IPS-NIHi7 (cell line): ENCODE measurements at regions not wholly inside any gene's neighbourhood (a gene's known extent, or its start where the extent isn't known, plus 50 kb on each side); places are given as distances from the start of the nearest gene placed in this dataset.

Experiments used
- DNase-seq: peaks from one replicate; pipeline ENCODE4 v3.0.0; 2012; ENCODE audit warnings: mixed read lengths; ENCODE audit errors: extremely low spot score

DNA sequence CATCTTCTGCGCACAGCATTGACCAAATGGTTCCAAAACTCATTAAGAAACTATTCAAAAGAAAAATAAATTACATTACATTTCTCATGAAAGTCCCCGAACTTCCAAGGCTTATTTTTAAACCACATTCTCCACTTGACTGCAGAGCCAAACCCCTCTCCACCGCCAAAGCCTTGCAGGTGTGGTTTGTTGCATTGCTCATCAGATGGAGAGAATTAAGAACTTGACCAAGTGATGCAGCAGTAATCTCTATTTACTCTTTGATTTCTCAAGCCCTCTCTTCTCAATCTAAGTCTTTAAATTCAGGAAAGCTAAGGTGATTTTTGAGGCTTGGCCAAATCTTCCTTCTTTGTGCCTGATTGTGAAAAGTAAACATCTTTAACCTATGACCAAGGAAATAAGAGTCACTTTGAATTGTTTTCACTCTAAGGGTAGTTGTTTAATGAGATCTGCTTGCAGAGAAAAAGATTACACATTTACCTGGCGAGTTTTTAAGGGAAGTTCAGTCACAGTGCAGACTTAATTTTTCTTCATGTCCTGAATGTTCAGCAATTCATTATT is 290.5 kb upstream of the ITGA1 start:
- no peak for DNase-seq

DNA sequence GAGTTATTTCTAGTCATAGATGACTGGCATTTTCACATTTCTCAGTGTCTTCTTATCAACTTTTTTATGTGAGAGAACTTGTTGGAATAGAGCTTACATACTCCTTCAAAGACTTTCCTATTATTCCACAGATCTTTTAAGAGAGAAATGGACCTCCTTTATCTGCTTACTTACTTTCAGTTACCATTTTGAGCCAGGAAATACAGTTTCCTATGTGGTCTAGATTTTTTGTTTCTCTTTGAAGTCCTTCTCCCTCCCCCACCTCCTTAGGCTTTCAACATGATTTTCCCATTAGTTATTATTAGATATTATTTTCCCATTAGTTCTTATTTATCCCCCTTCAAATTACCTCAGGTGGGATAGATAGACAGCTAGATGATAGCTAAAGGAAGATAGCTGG is 289.1 kb upstream of the ITGA1 start:
- no peak for DNase-seq

DNA sequence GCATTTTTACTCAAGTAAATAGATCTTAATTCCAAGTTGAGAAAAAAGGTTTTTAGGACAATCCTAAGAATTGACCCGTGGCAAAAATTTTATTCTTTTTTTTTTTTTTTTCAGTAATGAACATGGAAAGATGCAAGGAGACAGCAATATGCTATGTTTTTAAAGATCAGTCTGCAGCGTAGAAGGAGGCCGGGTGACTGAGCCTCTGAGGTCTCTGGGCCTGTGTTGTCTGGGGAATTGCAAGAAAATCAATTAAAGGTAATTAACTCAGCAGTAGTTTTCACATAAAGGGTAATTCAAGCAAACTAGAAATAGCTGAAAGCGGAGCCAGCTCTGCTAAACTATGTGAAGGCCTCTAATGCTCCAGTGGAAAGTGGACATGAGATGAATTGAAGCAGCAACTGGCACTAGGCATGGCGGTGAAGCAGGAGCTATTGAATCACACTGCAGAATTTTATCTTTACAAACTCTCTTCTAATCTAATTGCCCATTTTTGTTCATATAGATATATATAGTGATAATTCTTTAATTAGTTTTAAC is 285.2 kb upstream of the ITGA1 start:
- DNase-seq = no peak

DNA sequence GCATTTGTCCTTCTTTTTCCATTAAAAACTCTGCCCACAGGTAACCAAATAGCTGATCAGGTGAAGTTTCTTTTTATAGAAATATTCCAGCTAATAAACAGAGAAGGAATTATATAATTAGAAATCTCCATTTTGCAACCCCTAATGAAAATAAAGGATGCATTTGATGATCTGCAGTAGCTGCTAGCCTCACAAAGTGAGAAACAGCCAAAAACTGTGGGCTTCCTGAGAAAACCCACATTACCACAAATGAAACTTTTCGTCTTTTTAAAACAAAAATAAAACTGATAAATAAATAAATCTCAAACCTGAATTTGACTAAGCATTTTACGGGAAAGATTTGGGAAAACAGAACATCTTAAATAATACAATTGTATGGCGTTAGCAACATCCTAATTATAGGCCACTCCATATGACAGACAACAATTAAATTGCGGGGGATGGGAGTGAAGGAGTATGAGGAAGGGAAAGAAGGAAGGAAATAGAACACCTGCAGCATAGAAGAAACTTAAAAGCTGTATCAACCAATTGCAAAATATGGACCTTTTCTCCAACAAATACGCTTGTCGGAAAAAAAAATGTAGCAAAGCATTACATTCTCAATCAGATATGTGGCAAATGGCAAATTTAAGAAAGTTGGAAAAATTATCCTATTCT is 283.0 kb upstream of the ITGA1 start:
- DNase-seq = no peak

DNA sequence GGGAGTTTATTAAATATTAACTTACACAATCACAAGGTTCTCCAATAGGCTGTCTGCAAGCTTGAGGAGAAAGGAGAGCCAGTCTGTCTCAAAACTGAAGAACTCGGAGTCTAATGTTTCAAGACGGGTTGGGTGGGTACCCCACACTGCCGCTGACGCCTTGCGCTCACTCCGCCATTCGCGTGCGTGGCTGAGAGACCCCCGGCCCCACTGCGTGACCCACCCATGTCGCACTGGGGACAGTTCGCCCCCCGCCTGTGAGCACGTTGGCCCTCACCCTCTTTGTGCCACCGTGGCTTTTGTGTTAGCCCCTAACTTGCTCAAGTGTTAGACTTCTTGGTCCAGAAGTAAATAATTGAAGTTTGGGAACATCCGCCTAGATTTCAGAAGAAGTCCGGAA is 270.0 kb upstream of the ITGA1 start:
- DNase-seq = no peak

DNA sequence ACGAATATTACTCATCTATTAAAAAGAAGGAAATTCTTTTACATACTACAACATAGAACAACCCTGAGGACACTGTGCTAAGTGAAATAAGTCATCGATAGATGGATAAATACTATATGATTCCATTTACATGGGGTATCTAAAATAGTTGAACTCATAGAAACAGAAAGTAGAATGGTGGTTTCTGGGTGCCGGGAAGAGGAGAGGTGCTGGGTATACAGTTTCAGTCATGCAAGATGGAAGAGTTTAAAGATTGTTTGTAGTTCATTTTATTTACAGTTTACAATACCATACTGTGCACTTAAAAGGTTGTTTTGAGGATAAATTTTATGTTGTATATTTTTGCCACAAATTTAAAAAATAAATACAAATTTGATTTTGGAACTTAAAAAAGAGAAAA is 267.5 kb upstream of the ITGA1 start:
- no peak for DNase-seq

DNA sequence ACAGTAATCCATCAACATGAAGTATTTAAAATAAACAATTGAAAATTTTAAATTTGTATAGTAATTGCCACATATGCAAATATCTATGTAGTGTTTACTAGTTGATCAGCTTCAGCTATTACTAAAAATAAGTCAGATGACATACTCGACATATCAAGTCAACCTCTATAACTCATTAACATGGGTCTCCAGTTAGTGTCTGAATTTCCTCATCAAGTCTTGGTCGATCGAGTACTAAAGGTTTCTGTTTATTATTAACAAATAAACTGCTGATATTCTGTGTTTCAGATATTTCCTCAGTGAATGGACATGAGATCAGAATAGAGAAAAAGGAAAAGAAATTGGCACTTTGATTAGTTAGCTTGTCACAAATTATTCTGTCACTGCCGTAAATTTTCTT is 266.5 kb upstream of the ITGA1 start:
- no peak for DNase-seq

DNA sequence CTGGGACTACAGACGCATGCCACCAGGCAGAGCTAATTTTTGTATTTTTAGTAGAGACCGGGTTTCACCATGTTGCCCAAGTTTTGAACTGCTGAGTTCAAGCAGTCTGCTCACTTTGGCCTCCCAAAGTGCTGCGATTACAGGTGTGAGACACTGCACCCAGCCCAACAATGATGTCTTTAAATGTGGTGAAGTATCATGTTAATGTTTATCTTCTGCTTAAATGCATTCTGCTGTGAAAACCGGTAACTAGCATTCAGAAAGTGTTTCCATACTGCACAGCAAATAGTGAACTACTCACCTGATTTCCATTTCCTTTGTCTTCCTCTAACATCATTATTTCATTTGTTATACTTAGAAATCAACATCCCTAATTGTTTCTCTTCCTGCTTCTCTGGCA is 264.0 kb upstream of the ITGA1 start:
- no peak for DNase-seq

DNA sequence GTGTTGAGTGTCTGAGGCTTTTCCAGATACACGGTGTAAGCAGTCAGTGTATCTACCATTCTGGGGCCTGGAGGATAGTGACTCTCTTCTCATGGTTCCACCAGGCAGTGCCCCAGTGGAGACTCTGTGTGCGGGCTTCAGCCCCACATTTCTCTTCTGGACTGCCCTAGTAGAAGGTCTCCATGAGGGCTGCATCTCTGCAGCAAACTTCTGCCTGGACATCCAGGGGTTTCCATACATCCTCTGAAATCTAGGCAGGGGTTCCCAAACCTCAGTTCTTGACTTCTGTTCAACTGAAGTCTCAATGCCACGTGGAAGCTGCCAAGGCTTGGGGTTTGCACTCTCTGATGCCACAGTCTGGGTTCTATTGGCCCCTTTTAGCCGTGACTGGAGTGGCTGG is 256.6 kb upstream of the ITGA1 start:
- no peak for DNase-seq

DNA sequence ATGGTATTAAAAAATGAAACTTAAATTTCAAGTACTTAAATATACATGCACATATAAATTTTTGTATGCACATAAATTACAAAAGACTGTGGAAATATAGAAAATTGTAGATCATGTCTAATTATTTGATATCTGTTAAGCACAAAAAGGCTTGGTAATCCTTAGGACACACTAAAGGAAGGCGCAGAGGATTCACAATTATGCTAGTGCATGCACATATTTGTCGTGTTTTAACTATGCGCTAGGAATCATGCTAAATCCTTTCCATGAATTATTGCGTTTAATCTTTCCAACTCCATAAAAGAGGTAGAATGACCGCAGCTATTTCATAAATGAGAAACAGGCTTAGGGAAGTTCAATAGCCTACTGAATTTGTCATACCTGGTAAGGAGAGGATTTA is 244.1 kb upstream of the ITGA1 start:
- DNase-seq = no peak

DNA sequence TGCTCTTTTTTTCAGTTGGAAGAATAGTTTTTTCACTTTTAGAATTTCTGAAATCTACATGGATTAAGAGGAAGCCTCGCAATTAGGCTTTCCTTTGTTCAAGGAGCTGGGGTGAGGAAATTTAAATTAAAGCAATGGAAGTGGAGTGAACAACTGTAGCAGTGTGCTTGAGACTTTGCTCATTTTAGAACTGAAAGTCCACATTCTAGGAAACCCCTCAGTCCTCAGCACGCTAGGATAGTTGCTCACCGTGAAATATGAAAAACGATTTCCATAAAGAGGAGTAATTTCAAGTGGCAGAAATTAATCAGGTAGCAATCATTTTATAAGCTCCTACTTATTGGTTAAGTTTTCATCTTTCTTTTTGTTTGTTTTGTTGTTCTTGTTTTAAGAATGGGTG is 243.0 kb upstream of the ITGA1 start:
- DNase-seq = no peak

DNA sequence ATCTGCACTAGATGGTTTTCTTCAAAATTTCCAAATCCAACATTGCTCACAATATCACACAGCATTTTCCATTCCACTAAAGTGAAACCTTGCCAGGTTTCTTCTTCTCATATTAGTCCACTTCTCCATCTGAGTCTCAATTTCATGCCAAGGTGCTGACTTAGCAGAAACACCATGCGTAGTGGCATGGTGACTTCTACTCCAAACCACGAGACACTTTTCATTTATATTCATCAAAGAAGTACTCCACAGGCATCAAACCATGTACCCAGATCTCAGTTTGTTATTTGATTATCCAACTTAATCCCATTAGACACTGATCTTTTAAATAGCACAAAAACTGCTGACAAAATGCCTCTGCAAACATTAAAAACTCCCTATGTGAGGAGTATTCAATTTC is 233.4 kb upstream of the ITGA1 start:
- DNase-seq = no peak

DNA sequence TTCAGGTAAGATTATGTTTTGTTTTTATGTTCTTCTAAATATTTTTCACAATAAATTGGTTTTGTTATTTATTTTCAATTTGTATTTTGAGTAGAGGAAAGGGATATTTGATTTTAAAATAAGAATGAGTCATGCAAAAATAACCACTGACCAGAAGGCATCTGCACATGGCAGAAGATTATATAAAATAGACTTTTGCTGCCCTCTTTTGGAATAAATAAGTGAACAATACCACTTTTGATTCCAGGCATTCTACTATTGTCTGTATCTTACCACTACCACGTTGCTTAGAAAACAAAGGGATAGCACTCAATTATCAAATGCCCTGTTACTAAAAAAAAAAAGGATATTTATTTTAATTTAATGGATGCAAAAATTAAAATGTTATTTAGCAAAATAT is 227.3 kb upstream of the ITGA1 start:
- DNase-seq = no peak

DNA sequence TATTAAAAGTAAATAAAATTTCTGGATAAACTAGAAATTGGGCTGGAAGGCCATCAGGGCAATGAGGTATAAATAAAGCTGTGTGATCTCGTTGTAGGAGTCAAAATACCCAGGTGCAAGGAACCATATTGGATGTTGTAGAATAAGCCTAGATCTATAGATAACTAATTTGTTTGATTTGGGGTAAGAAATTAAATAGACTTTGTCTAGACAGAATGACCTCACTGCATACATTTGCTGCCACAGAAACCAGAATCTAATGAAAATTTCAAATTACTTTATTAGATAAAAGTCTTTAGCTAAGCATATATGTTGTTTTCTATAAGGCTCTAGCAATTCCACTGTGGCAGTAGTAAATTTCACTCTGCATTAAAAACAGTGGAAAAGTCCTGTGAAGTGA is 225.2 kb upstream of the ITGA1 start:
- DNase-seq = no peak

DNA sequence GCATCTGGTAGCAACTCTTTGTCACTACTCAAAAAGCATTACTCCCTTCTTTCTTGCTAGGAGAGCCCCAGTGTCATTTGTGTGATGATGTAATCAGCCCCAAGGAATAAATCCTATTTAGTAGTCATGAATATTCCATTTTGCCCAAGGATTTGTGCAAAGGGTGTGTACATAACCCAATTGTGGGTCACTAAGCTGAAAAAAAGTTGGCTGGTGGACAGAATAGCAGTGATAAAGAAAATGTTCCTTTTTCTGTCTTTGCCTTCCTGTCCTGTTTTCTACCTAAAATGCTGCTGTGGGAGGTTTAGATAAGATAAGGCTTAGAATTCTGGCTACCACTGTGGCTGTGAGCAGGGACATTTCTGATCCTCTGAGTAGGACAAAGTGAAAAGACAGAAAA is 223.1 kb upstream of the ITGA1 start:
- DNase-seq = no peak

DNA sequence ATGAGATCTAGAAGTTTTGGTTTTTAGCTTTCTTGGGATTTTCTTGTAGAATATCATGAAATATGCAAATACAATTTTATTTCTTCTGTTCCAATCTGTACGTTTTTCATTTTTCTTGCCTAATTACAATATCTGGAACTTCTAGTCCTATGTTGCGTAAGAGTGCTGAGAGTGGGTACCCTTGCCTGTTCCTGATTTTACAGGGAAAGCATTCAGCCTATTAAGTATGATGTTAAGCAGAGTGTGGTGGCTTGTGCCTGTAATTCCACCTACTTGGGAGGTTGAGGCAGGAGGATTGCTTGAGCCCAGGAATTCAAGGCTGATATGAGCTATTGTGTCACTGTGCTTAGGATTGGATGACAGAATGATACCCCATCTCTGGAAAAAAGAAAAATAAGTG is 210.2 kb upstream of the ITGA1 start:
- DNase-seq = no peak

DNA sequence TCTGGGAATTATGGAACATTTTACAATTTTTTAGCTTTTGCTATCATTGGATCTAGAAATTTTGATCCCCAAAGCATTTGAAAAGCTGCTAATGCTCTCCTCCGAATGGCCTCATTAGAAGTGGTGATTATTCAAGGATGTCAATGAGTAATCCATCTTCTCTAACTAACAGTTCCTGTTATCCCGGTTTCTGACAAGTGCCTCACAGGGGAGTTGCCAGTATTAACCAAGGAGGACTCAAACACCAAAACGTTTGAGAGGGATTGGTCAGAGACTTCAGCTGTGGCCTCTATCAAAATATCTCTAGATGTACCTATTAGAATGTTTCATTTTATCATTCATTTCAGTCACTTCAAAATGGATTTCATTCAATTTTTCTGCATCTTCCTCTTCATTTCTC is 208.3 kb upstream of the ITGA1 start:
- no peak for DNase-seq

DNA sequence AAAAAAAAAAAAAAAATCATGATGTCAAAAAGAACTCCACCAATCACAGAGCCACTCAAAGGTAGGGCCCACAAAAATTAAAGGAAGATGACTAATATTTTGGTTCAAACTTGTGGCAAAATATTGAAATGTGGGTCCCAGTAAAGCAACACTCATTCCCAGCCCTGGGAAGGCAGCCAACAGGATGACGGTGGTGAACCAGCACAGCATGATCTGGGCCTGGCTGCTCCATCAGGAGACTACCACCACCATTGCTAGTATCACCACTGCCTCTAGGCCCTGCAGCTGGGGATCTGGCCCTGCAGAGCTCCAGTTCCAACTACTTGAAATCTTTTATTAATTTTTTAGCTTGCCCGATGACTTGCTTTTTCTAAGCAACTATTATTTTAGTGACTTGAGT is 206.8 kb upstream of the ITGA1 start:
- no peak for DNase-seq

DNA sequence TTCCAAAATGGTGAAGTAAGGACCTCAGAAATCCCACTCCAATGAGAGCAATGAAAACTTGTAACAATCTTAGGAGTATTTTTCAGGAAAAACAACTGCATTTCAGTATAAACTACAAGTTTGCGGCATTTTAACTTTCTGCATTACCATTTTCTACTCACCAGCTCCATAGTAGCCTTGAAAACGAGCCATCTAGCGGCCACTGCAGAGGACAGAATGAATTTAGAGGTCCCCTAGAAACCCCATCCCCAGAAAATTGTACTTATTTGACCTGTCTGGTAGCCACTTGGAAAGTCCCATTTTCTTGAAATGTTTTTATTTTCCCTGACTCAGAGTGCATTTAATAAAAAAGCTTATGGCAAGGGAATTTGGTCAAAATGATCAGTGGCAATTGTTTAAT is 205.4 kb upstream of the ITGA1 start:
- DNase-seq = peak; percentile 23

DNA sequence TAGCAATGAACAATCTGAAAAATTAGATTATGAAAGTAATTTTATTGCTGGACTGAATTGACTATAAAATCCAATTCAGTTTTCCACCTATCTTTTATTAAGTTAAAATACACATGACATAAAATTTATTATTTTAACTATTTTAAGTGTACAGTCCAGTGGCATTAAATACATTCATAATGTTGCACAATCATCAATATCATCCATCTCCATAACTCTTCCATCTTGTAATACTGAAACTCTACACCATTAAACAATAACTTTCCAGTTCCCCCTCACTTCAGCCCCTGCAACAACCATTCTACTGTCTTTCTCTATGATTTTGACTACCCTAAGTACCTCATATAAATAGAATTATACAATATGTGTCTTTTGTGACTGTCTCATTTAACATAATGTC is 200.6 kb upstream of the ITGA1 start:
- no peak for DNase-seq

DNA sequence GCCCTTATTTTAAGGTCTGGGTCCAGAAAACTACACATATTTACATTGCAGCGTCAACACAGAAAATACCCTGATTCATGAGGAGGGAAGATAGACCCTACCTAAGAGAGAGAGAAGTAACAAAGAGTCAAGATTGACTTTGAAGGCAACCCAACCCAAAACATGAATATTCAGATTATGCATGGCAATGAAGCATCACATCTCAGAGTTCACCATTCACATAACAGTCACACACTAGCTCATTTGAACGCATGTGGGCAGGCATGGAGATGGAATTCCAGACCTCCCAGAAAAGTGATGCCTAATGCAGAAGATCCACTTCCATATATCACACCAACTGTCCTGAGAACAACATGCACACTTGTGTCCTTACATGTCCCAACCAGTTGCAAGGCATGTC is 190.1 kb upstream of the ITGA1 start:
- no peak for DNase-seq

DNA sequence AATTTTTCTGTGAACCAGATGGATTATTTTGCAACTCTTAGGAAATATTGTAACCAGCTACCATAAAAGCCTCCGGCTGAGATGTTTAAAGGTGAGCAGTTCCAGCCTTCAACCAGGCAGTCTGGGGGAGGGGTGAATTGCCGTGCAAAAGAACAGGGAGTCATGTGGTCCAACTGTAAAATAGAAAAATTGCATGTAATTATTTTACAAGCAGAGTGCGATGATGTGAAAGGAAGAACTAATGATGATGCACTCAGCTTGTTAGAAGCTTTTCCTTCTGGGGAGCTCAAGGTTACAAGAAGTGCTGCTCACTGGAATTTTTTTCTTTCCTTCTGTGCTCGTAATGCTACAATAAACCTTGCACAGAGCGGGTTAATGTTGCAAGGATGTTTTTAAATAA is 188.7 kb upstream of the ITGA1 start:
- no peak for DNase-seq

DNA sequence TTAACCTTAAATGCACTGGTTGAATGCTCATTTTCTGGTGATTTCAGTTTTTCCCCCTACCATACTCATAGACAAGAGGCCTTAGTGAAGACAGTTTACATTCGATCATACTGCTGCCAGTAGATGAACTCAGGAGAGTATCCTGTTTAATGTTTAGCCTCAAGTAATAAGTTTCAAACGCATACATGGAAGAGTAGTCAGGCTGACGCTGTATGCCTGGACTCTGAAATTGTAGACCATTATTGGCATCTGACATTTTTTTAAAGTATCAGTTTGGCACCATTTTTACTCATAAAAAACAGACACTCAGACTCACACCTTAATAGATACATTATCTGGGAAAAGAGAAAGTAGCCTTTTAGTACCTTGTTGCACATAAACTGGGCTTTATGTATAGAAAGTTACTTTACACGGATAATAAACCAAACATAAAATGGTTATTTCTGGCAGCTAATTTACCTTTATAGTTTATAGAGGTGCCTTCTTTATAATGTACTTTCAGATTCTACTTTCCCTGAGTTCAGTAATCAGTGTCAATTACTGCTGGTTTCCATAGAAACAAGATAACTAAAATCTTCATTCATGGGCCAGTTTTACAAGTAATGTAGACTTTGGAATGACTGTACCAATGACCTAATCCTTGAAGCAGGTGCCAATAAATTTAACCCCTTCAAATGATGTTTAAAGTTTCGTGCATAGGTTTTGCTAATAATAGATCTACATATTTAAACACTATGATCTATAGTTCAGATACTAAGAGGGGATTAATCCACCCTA is 183.8 kb upstream of the ITGA1 start:
- no peak for DNase-seq
